Sigmoid colon (tissue), 6 donors: ENCODE measurements at regions not wholly inside any gene's neighbourhood (a gene's known extent, or its start where the extent isn't known, plus 50 kb on each side); places are given as distances from the start of the nearest gene placed in this dataset.

Experiments used
- DNase-seq: peaks from one replicate; pipeline ENCODE4 v3.0.0-alpha.2; 2019
- H3K27ac ChIP-seq, 4 donors: fragments of 200-600 bp; sonication (generic); one replicate each; pipeline ENCODE4 v1.5.1; 2016 to 2019; ENCODE audit warnings: mild to moderate bottlenecking in 1 of 4
- H3K27me3 ChIP-seq, 3 donors: fragments of 200-600 bp; sonication (generic); one replicate each; pipeline ENCODE4 v1.5.1; 2019; ENCODE audit warnings: mild to moderate bottlenecking in 1 of 3
- H3K36me3 ChIP-seq, 4 donors: fragments of 200-600 bp; sonication (generic); one replicate each; pipeline ENCODE4 v1.5.1; 2016 to 2019
- H3K4me1 ChIP-seq, 4 donors: fragments of 200-600 bp; sonication (generic); one replicate each; pipeline ENCODE4 v1.5.1; 2017 to 2019
- H3K4me3 ChIP-seq, 4 donors: fragments of 200-600 bp; sonication (generic); one replicate each; pipeline ENCODE4 v1.5.1; 2017 to 2019; ENCODE audit warnings: mild to moderate bottlenecking in 2 of 4, moderate library complexity in 1 of 4
- H3K9me3 ChIP-seq, 4 donors: fragments of 200-600 bp in 3 of 4; sonication (generic) in 3 of 4; one replicate each; pipeline versions ENCODE4 v1.5.1 to v1.6.1; 2013 to 2019
- CTCF ChIP-seq, 4 experiments: fragments of 450-650 bp in 3 of 4; fragments of 200-600 bp in 1 of 4; IDR thresholded peaks; one replicate each; pipeline ENCODE4 v1.5.1; 2016 to 2019; ENCODE audit warnings: antibody characterized with exemption in 4 of 4, mild to moderate bottlenecking in 3 of 4, moderate library complexity in 2 of 4
- EP300 ChIP-seq, 4 donors: sonication (generic); formaldehyde crosslinking; IDR thresholded peaks; one replicate each; pipeline ENCODE4 v1.6.1; 2017; ENCODE audit warnings: antibody characterized with exemption in 4 of 4
- POLR2A ChIP-seq, 2 donors: fragments of 450-650 bp; IDR thresholded peaks; one replicate each; pipeline ENCODE4 v1.6.1; 2016; ENCODE audit warnings: antibody characterized with exemption in 2 of 2, mild to moderate bottlenecking in 2 of 2, moderate library complexity in 2 of 2
- POLR2AphosphoS5 ChIP-seq, 4 donors: sonication (generic); formaldehyde crosslinking; IDR thresholded peaks; one replicate each; pipeline ENCODE4 v1.6.1; 2017; ENCODE audit warnings: antibody characterized with exemption in 4 of 4
- WGBS, 2 donors: extraction: QIAGEN DNeasy Blood & Tissue Kit; methylation state at CpG; one replicate each; pipeline ENCODE4 v1.1.7; 2013; 5-methylcytosine and 5-hydroxymethylcytosine counted together
- intact Hi-C: fragments of 100-400 bp; cut with DNase I; formaldehyde crosslinking; loops from one replicate; pipeline ENCODE4 v1.15.1; 2023
- donor health status: healthy with polysubstance abuse.
- donor health status: healthy.

- H3K4me1 ChIP-seq: peaks cover 0 to 28% (median 18%) of the 10 kb centered on the region in 4 donors
- intact Hi-C loops: loop anchor here (5.0 kb wide), 1 partner anchor 169 kb away; no protein-coding TSS in a partner anchor
- 61 to 78% methylated on average over 1 of the region's 1 CpG for WGBS, 2 donors
- no peak overlapping the region for H3K4me3 ChIP-seq
- no peaks in the 10 kb centered on the region for H3K36me3 ChIP-seq
- H3K9me3 ChIP-seq: no peaks in the 10 kb centered on the region
- H3K27ac ChIP-seq: no peak overlapping the region
- no peak for DNase-seq
- H3K27me3 ChIP-seq: no peaks in the 10 kb centered on the region
- no peak for TF ChIP-seq EP300 (IDR thresholded peaks at IDR 0.05)
- no peak for TF ChIP-seq CTCF (IDR thresholded peaks at IDR 0.05)
- no peak for TF ChIP-seq POLR2A (IDR thresholded peaks at IDR 0.05)
- TF ChIP-seq POLR2AphosphoS5 (IDR thresholded peaks at IDR 0.05): no peak
Measured at GRCh38 chr16:49111351-49111750, 170.3 kb downstream of the CBLN1 start.

DNA sequence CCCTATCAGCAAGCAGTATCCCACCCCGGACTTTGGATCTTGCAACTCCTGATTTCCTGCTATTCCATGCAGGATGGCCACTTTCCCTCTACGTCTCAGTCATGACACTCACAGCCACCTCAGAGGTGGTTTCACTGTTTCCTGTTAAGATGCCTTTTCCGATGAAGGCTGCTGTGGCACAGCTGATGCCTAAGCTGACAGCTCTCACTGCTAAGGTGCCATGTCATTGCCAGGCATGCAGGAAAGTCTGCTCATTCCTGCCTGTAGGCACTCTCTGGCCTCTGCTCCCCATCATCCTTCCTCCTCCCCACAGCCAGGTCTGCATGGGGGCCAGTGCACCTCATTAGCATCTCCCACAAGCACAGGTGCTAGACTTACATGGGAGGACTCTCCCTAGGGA, 173.0 kb downstream of the CBLN1 start:
- no peak overlapping the region for H3K4me3 ChIP-seq
- H3K27me3 ChIP-seq: no peaks in the 10 kb centered on the region
- DNase-seq: no peak
- intact Hi-C loops: no loop called here
- H3K27ac ChIP-seq: no peak overlapping the region
- H3K36me3 ChIP-seq: no peaks in the 10 kb centered on the region
- H3K4me1 ChIP-seq: peaks cover 0 to 20% (median 15%) of the 10 kb centered on the region in 4 donors
- H3K9me3 ChIP-seq: no peaks in the 10 kb centered on the region
- 55 to 72% methylated on average over 3 of the region's 3 CpGs for WGBS, 2 donors
- TF ChIP-seq EP300 (IDR thresholded peaks at IDR 0.05) (no peak), CTCF (IDR thresholded peaks at IDR 0.05) (no peak), POLR2AphosphoS5 (IDR thresholded peaks at IDR 0.05) (no peak)

- Histone ChIP-seq H3K36me3 (no peaks in the 10 kb centered on the region), H3K27ac (no peak overlapping the region), H3K27me3 (no peaks in the 10 kb centered on the region), H3K9me3 (no peaks in the 10 kb centered on the region), H3K4me3 (no peak overlapping the region), H3K4me1 (no peaks in the 10 kb centered on the region)
- intact Hi-C loops: no loop called here
- DNase-seq: no peak
- TF ChIP-seq CTCF (IDR thresholded peaks at IDR 0.05) (no peak), POLR2A (IDR thresholded peaks at IDR 0.05) (no peak), EP300 (IDR thresholded peaks at IDR 0.05) (no peak), POLR2AphosphoS5 (IDR thresholded peaks at IDR 0.05) (no peak)
- WGBS, 2 donors: 93 to 96% methylated on average over 3 of the region's 3 CpGs
Measured at GRCh38 chr16:49103298-49103697, 178.3 kb downstream of the CBLN1 start.

DNA sequence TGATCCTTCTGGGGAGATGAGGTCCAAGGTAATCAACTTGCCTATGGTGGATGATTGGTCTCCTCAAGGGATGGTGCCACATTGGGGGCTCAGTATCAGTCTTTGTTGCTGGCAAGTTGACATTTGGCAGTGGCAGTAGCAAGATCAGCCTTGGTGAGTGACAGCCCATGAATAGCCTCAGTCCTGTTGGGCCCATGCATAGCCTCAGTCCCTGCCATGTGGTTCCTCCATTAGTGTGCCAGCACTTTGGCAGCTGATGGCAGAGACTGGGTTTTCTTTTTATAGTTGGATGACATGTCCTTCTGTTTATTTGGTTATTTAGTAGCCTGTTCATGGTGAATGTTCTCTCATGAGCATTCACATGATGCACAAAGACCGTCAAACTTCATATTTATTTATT, 179.6 kb downstream of the CBLN1 start:
- H3K4me3 ChIP-seq: no peak overlapping the region
- H3K27ac ChIP-seq: no peak overlapping the region
- intact Hi-C loops: no loop called here
- H3K9me3 ChIP-seq: no peaks in the 10 kb centered on the region
- DNase-seq: no peak
- no peaks in the 10 kb centered on the region for H3K4me1 ChIP-seq
- H3K36me3 ChIP-seq: no peaks in the 10 kb centered on the region
- TF ChIP-seq CTCF (IDR thresholded peaks at IDR 0.05) (no peak), POLR2A (IDR thresholded peaks at IDR 0.05) (no peak), EP300 (IDR thresholded peaks at IDR 0.05) (no peak), POLR2AphosphoS5 (IDR thresholded peaks at IDR 0.05) (no peak)
- WGBS, 2 donors: 79 to 82% methylated on average over 1 of the region's 1 CpG
- H3K27me3 ChIP-seq: no peaks in the 10 kb centered on the region

DNA sequence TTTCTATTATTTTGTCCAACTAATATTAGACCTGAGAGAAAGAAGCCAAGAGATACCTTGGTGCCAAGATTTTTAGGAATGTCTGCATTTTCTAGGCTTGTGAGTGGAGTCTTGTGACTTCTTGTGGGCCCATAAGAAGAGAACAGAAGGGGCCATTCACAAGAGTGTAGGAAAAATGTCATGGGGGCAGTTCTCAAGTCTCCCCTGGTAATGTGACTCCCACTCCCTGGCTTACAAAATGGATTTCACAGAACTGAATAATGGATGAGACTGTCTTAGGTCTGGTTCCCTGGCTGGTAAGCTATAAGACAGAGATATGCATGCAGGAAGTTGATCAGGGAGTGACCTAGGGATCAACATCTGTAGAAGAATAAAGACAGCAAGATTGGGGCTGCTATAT, 181.3 kb downstream of the CBLN1 start:
- DNase-seq: no peak
- Histone ChIP-seq H3K27ac (no peak overlapping the region), H3K4me1 (no peaks in the 10 kb centered on the region), H3K36me3 (no peaks in the 10 kb centered on the region), H3K9me3 (no peaks in the 10 kb centered on the region), H3K4me3 (no peak overlapping the region), H3K27me3 (no peaks in the 10 kb centered on the region)
- intact Hi-C loops: no loop called here
- TF ChIP-seq CTCF (IDR thresholded peaks at IDR 0.05) (no peak), EP300 (IDR thresholded peaks at IDR 0.05) (no peak), POLR2AphosphoS5 (IDR thresholded peaks at IDR 0.05) (no peak), POLR2A (IDR thresholded peaks at IDR 0.05) (no peak)
